Esophagus muscularis mucosa (tissue), 4 donors: ENCODE measurements at regions not wholly inside any gene's neighbourhood (a gene's known extent, or its start where the extent isn't known, plus 50 kb on each side); places are given as distances from the start of the nearest gene placed in this dataset.

Source experiments
- DNase-seq: peaks from one replicate; pipeline ENCODE4 v3.0.0-alpha.2; 2017; ENCODE audit errors: extremely low spot score
- H3K27ac ChIP-seq, 4 donors: fragments of 200-600 bp; sonication (generic); replicated peaks in 1 of 4; 1 replicate in 3 of 4; 2 replicates in 1 of 4; pipeline ENCODE4 v1.5.1; 2016 to 2019; ENCODE audit warnings: mild to moderate bottlenecking in 1 of 4
- H3K27me3 ChIP-seq, 4 donors: fragments of 200-600 bp; sonication (generic); one replicate each; pipeline versions ENCODE4 v1.5.1 to v1.6.0; 2016 to 2019
- H3K36me3 ChIP-seq, 4 donors: fragments of 200-600 bp; sonication (generic); one replicate each; pipeline ENCODE4 v1.5.1; 2016 to 2019
- H3K4me1 ChIP-seq, 4 donors: fragments of 200-600 bp; sonication (generic); one replicate each; pipeline ENCODE4 v1.5.1; 2016 to 2019
- H3K4me3 ChIP-seq, 4 donors: fragments of 200-600 bp; sonication (generic); 1 replicate in 2 of 4; 2 replicates in 2 of 4; pipeline ENCODE4 v1.5.1; 2016 to 2019; ENCODE audit warnings: mild to moderate bottlenecking in 4 of 4, moderate library complexity in 1 of 4
- H3K9me3 ChIP-seq, 4 donors: fragments of 200-600 bp; sonication (generic); 1 replicate in 3 of 4; 2 replicates in 1 of 4; pipeline ENCODE4 v1.5.1; 2016 to 2019
- EP300 ChIP-seq: sonication (generic); formaldehyde crosslinking; IDR thresholded peaks from one replicate; pipeline ENCODE4 v1.6.1; 2017; ENCODE audit warnings: antibody characterized with exemption
- POLR2A ChIP-seq: fragments of 450-650 bp; IDR thresholded peaks from one replicate; pipeline ENCODE4 v1.6.1; 2017; ENCODE audit warnings: antibody characterized with exemption, moderate library complexity, mild to moderate bottlenecking, low read depth
- POLR2AphosphoS5 ChIP-seq, 2 donors: sonication (generic); formaldehyde crosslinking; IDR thresholded peaks; one replicate each; pipeline ENCODE4 v1.6.1; 2017; ENCODE audit warnings: antibody characterized with exemption in 2 of 2
- WGBS: methylation state at CpG from one replicate; pipeline ENCODE4 v1.1.5; 2018; 5-methylcytosine and 5-hydroxymethylcytosine counted together
- intact Hi-C: fragments of 100-400 bp; cut with DNase I; formaldehyde crosslinking; loops from one replicate; pipeline ENCODE4 v1.15.1; 2023
- TF ChIP-seq, protein P1 (sequence below), 3 experiments: fragments of 200-600 bp in 2 of 3; fragments of 450-650 bp in 1 of 3; sonication (generic) in 2 of 3; IDR thresholded peaks; one replicate each; pipeline ENCODE4 v1.5.1; 2017 to 2019; ENCODE audit warnings: antibody characterized with exemption in 3 of 3, mild to moderate bottlenecking in 2 of 3, moderate library complexity in 1 of 3

DNA sequence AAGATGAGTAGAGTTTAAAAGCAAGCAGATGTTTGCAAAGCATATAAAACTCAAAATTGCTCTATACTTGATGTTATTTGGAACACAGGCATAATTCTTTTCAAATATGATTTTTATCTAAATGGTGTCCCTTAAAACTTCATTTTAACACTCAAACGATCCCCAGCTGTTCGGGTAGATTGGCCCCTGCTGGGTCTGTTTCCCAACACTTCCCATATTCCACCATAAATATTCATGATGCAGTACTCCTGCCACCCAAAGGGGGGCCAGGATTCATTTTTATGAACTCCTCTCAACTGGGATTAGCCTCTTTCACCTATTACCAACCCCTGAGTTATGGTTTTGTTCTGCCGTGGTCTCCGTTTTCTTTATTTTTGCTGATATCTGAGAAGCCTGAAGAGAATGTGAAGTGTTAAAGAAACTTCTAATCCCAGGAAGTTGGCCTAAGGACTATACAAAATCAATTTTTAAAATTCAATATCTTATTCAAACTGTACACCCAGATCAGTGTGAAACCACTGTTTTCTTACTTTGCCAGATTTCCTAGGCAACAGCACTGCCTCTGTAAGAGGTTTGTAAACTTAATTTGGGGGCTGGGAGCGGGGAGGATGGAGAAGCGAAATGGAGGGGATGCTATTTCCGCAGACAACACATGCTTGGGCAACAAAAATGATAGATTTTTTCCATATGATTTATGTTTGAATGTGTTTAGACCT, 384.1 kb downstream of the DMRT2 start:
- no peak for TF ChIP-seq POLR2AphosphoS5 (IDR thresholded peaks at IDR 0.05)
- TF ChIP-seq, protein P1, sequence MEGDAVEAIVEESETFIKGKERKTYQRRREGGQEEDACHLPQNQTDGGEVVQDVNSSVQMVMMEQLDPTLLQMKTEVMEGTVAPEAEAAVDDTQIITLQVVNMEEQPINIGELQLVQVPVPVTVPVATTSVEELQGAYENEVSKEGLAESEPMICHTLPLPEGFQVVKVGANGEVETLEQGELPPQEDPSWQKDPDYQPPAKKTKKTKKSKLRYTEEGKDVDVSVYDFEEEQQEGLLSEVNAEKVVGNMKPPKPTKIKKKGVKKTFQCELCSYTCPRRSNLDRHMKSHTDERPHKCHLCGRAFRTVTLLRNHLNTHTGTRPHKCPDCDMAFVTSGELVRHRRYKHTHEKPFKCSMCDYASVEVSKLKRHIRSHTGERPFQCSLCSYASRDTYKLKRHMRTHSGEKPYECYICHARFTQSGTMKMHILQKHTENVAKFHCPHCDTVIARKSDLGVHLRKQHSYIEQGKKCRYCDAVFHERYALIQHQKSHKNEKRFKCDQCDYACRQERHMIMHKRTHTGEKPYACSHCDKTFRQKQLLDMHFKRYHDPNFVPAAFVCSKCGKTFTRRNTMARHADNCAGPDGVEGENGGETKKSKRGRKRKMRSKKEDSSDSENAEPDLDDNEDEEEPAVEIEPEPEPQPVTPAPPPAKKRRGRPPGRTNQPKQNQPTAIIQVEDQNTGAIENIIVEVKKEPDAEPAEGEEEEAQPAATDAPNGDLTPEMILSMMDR (IDR thresholded peaks at IDR 0.05), result peak in 1 of 3 experiments; percentile 16
- no peak for TF ChIP-seq EP300
- TF ChIP-seq POLR2A, result no peak
- DNase-seq, result no peak
- no peak overlapping the region for H3K4me3 ChIP-seq
- H3K4me1 ChIP-seq, result no peaks in the 10 kb centered on the region
- no peaks in the 10 kb centered on the region for H3K27me3 ChIP-seq
- H3K27ac ChIP-seq, result no peak overlapping the region
- 52% methylated on average over 7 of the region's 7 CpGs for WGBS
- intact Hi-C loops, result no loop called here
- no peaks in the 10 kb centered on the region for H3K9me3 ChIP-seq
- no peaks in the 10 kb centered on the region for H3K36me3 ChIP-seq

DNA sequence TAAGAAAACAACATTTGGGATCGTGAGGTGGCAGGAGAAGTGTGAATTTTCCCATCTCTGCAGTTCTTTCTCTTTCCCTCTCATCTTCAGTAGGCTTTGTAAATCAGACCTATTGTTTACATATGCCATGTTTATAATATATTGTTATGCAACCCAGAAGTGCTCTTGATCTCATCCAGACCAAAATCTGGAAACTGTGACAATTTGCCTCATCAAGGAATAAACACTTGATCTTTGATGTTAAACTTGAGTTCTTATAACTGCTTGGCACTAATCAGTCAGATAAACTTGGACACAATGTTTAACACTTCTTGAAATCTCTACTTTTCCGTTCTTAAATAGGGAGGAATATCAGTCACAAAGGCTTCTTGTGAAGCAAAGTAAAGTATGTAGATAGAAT, 384.7 kb downstream of the DMRT2 start:
- H3K36me3 ChIP-seq, result no peaks in the 10 kb centered on the region
- DNase-seq, result no peak
- H3K9me3 ChIP-seq, result no peaks in the 10 kb centered on the region
- TF ChIP-seq EP300 (no peak), POLR2AphosphoS5 (IDR thresholded peaks at IDR 0.05) (no peak), POLR2A (no peak)
- TF ChIP-seq, protein P1 (IDR thresholded peaks at IDR 0.05), result no peak
- 16% methylated on average over 2 of the region's 2 CpGs for WGBS
- H3K4me3 ChIP-seq, result no peak overlapping the region
- no peaks in the 10 kb centered on the region for H3K27me3 ChIP-seq
- no peak overlapping the region for H3K27ac ChIP-seq
- intact Hi-C loops, result no loop called here
- H3K4me1 ChIP-seq, result no peaks in the 10 kb centered on the region

DNA sequence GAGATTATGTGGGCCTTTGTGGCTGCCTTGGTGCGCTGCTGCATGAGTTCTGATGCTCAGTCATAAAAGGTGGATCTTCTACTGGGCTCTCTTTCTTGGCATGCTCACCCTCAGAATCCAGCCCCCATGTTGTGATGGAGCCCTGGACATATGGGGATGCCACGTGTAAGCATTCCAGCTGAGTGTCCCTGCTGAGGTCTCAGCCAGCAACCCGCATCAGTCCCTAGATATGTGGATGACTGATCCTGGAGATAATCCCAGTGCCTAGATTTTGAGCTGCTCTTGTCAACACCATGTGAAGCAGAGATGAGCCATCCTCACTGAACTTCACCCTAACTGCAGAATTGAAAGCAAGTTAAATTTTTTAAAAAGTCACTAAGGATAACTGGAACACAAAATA, 390.1 kb downstream of the DMRT2 start:
- no peak overlapping the region for H3K4me3 ChIP-seq
- no peak for DNase-seq
- TF ChIP-seq POLR2AphosphoS5 (IDR thresholded peaks at IDR 0.05), result no peak
- no peak for TF ChIP-seq POLR2A
- TF ChIP-seq, protein P1 (IDR thresholded peaks at IDR 0.05), result no peak
- no peak for TF ChIP-seq EP300
- no peaks in the 10 kb centered on the region for H3K9me3 ChIP-seq
- no peak overlapping the region for H3K27ac ChIP-seq
- intact Hi-C loops, result no loop called here
- no peaks in the 10 kb centered on the region for H3K36me3 ChIP-seq
- no peaks in the 10 kb centered on the region for H3K27me3 ChIP-seq
- H3K4me1 ChIP-seq, result no peaks in the 10 kb centered on the region
- WGBS, result 70% methylated on average over 3 of the region's 3 CpGs

DNA sequence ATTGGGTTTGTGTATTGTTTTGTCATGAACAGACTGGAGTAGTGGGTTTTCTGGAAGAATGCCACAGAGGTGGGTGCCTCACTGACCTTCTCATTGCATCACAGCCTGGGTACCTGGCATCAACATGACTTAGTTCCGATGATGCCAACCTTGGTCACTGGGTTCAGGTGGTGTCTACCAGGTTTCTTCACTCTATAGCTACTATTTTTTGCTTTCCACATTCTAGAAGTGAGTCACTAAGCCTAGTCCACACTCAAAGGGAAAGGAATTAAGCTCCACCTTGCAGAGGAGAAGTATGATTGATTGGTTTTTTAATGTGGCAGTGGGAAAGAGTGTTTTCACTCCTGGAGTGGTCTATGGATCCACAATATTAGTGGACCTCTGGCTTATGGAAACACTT, 391.9 kb downstream of the DMRT2 start:
- Histone ChIP-seq H3K4me3 (no peak overlapping the region), H3K9me3 (no peaks in the 10 kb centered on the region), H3K27me3 (no peaks in the 10 kb centered on the region), H3K36me3 (no peaks in the 10 kb centered on the region), H3K27ac (no peak overlapping the region), H3K4me1 (no peaks in the 10 kb centered on the region)
- intact Hi-C loops, result no loop called here
- 100% methylated on average over 1 of the region's 1 CpG for WGBS
- TF ChIP-seq POLR2A (no peak), EP300 (no peak), POLR2AphosphoS5 (IDR thresholded peaks at IDR 0.05) (no peak)
- TF ChIP-seq, protein P1 (IDR thresholded peaks at IDR 0.05), result no peak
- DNase-seq, result no peak

DNA sequence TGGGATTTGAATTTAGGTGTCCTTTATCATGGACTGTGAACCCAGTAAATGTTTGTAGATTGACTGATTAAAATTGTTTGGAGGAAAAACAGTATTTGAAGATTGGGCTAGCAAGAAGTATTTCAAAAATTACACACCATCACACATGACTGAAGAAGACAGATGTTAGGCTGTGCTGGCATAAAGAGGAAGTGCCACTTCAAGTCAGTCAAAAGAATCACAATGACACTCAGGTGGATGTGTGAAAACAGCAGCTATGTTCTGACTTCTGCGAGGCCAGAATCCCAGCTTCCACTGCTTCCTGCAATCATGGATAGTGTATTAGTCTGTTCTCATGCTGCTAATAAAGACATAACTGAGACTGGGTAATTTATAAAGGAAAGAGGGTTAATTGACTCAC, 393.3 kb downstream of the DMRT2 start:
- intact Hi-C loops, result no loop called here
- TF ChIP-seq, protein P1 (IDR thresholded peaks at IDR 0.05), result no peak
- TF ChIP-seq POLR2A, result no peak
- no peak for TF ChIP-seq POLR2AphosphoS5 (IDR thresholded peaks at IDR 0.05)
- no peak for TF ChIP-seq EP300

More for the DNA sequence above, 393.3 kb downstream of the DMRT2 start:
- WGBS, result 92% methylated on average over 1 of the region's 1 CpG
- no peak for DNase-seq
- Histone ChIP-seq H3K27me3 (no peaks in the 10 kb centered on the region), H3K27ac (no peak overlapping the region), H3K36me3 (no peaks in the 10 kb centered on the region), H3K9me3 (no peaks in the 10 kb centered on the region), H3K4me1 (no peaks in the 10 kb centered on the region), H3K4me3 (no peak overlapping the region)
